Esophagus (tissue), 2 donors: ENCODE measurements at regions not wholly inside any gene's neighbourhood (a gene's known extent, or its start where the extent isn't known, plus 50 kb on each side); places are given as distances from the start of the nearest gene placed in this dataset.

Experiments used
- H3K27ac ChIP-seq, 2 donors: one replicate each; pipeline ENCODE4 v1.5.1; 2013; ENCODE audit warnings: low read depth in 2 of 2, mild to moderate bottlenecking in 2 of 2, inconsistent platforms in 1 of 2, low read length in 1 of 2, moderate library complexity in 1 of 2
- H3K27me3 ChIP-seq, 2 donors: one replicate each; pipeline ENCODE4 v1.6.1; 2013; ENCODE audit warnings: low read length in 2 of 2, control low read depth in 1 of 2, mild to moderate bottlenecking in 1 of 2; ENCODE audit not compliant: insufficient read depth in 2 of 2, control insufficient read depth in 1 of 2
- H3K36me3 ChIP-seq, 2 donors: one replicate each; pipeline ENCODE4 v1.6.1; 2013; ENCODE audit warnings: low read length in 1 of 2; ENCODE audit not compliant: control insufficient read depth in 2 of 2, insufficient read depth in 2 of 2
- H3K4me1 ChIP-seq, 2 donors: one replicate each; pipeline ENCODE4 v1.6.1; 2013; ENCODE audit warnings: low read length in 1 of 2; ENCODE audit not compliant: control insufficient read depth in 2 of 2, insufficient read depth in 2 of 2
- H3K4me3 ChIP-seq, 2 donors: one replicate each; pipeline ENCODE4 v1.5.1; 2013; ENCODE audit warnings: low read length in 2 of 2, mild to moderate bottlenecking in 2 of 2, low read depth in 1 of 2, moderate library complexity in 1 of 2
- H3K9me3 ChIP-seq, 2 donors: one replicate each; pipeline ENCODE4 v1.6.1; 2013; ENCODE audit warnings: mild to moderate bottlenecking in 2 of 2, low read depth in 1 of 2, low read length in 1 of 2, moderate library complexity in 1 of 2; ENCODE audit not compliant: control insufficient read depth in 2 of 2, insufficient read depth in 1 of 2
- WGBS, 2 donors: extraction: QIAGEN DNeasy Blood & Tissue Kit; methylation state at CpG; one replicate each; pipeline ENCODE4 v1.1.7; 2013; 5-methylcytosine and 5-hydroxymethylcytosine counted together
- donor health status: healthy with polysubstance abuse.
- donor health status: Bipolar disorder and iron deficiency.

GRCh38 chr2:2859164-2859563 is 518.5 kb downstream of the EIPR1 start:
- Histone ChIP-seq H3K9me3 (no peaks in the 10 kb centered on the region), H3K27ac (no peak overlapping the region), H3K27me3 (no peaks in the 10 kb centered on the region), H3K36me3 (no peaks in the 10 kb centered on the region), H3K4me1 (peaks cover 0 to 4% of the 10 kb centered on the region in 2 donors), H3K4me3 (no peak overlapping the region)
- 96% methylated on average over 15 of the region's 15 CpGs for WGBS, 2 donors

DNA sequence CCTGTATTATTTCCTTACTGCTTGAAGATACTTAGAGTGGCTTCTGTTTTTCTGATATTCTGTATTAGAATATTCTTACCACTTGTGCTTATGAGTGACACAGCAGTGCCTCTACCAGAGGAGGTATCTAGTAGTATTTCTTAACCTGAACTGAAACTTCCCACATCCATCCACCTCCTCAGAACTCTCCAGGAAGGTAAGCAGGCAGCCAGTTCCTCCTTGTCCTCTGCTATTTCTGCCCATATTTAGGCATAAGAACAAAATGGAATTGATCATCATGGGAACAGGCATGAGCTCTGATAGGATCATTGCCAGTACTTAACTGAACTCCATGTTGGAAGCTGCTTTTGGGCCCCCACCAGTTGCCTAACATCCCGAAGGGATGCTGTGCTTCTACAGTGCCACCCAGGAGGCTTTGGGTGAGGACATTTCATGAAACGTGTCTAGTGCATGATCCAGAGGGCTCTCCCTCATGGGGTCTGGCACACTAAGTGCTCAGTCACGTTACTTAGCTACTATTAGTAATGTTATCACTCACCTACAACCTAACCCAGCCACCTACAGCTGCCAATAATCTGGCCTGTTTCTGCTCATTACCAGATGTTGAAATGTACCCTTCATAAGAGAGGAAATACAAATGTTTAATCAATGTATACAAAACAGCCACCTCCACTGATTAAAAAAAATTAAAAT is 520.7 kb downstream of the EIPR1 start:
- H3K4me1 ChIP-seq, result peaks cover 0 to 4% of the 10 kb centered on the region in 2 donors
- no peaks in the 10 kb centered on the region for H3K27me3 ChIP-seq
- H3K4me3 ChIP-seq, result no peak overlapping the region
- H3K36me3 ChIP-seq, result no peaks in the 10 kb centered on the region
- 68 to 71% methylated on average over 3 of the region's 3 CpGs for WGBS, 2 donors
- no peak overlapping the region for H3K27ac ChIP-seq
- H3K9me3 ChIP-seq, result no peaks in the 10 kb centered on the region

GRCh38 chr2:2855297-2855696 is 522.3 kb downstream of the EIPR1 start:
- H3K36me3 ChIP-seq, result no peaks in the 10 kb centered on the region

GRCh38 chr2:2853346-2853745 is 522.3 kb upstream of the MYT1L start:
- Histone ChIP-seq H3K4me1 (no peaks in the 10 kb centered on the region), H3K9me3 (no peaks in the 10 kb centered on the region), H3K4me3 (no peak overlapping the region), H3K36me3 (no peaks in the 10 kb centered on the region), H3K27me3 (no peaks in the 10 kb centered on the region), H3K27ac (no peak overlapping the region)
- 57 to 66% methylated on average over 2 of the region's 2 CpGs for WGBS, 2 donors

More at GRCh38 chr2:2855297-2855696, 522.3 kb downstream of the EIPR1 start:
- no peak overlapping the region for H3K4me3 ChIP-seq
- H3K27ac ChIP-seq, result no peak overlapping the region
- no peaks in the 10 kb centered on the region for H3K27me3 ChIP-seq
- no peaks in the 10 kb centered on the region for H3K4me1 ChIP-seq
- WGBS, 2 donors, result 87 to 88% methylated on average over 5 of the region's 5 CpGs
- no peaks in the 10 kb centered on the region for H3K9me3 ChIP-seq

DNA sequence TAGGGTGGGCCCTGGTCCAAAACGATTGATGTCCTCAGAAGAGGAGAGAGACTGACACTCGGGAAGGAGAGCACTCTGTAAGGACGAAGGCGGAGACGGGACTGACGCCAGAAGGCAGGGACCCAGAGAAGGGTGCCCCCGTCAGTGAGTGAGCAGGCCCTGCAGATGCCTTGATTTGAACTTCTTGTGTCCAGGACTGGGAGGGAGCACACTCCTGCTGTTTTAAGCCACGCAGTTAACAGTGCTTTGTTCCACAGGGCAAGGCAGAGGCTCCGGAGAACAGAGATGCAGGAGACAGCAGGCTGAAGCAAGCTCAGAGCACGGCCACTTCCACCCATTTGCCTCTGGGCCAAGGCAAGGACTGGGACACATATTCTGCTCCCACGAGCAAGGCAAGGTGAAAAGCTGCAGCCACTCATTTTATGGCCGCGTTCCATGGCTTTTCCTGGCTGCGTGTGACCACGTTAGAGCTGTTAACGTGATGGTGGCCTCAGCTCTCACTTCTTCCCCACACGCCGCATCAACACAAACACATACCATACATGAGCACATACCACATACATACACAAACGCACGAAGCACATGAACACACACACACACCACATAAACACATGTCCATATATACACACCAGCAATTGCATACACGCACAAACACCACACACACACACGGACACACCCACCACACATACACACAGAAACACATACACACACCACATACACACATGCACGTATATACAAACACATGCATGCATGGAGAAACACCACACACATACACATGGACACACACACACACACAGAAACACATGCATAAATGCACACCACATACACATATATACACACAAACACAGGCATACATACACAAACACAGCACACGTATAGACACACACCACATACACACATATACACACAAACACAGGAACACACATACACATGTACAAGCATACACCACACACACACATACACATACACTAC is 521.0 kb upstream of the MYT1L start:
- no peak overlapping the region for H3K27ac ChIP-seq
- no peaks in the 10 kb centered on the region for H3K4me1 ChIP-seq
- 73 to 84% methylated on average over 24 of the region's 24 CpGs for WGBS, 2 donors
- H3K36me3 ChIP-seq, result no peaks in the 10 kb centered on the region
- no peaks in the 10 kb centered on the region for H3K27me3 ChIP-seq
- H3K4me3 ChIP-seq, result no peak overlapping the region
- H3K9me3 ChIP-seq, result no peaks in the 10 kb centered on the region

DNA sequence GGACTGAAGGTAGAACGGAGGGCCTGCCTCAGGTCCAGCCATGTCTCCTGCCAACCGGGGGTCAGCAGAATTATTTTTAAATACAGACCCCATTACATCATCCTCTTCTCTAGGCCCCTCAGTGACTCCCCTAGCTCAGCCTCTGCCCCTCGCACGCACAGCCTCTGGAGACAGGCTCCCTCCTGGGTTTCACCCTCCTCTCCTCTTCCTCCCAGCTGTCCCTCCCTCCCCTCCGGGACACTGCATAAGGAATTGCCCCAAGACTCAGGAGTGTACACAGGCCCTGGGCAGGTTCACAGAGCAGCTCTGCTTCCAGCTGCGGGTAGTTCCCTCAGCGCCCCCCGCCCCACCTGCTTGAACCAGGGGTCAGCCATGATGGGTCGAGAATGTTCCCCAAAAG is 520.2 kb upstream of the MYT1L start:
- H3K27ac ChIP-seq, result no peak overlapping the region
- 87 to 93% methylated on average over 9 of the region's 9 CpGs for WGBS, 2 donors

GRCh38 chr2:2850859-2851258 is 519.8 kb upstream of the MYT1L start:
- H3K9me3 ChIP-seq, result no peaks in the 10 kb centered on the region
- no peaks in the 10 kb centered on the region for H3K27me3 ChIP-seq
- H3K27ac ChIP-seq, result no peak overlapping the region
- no peak overlapping the region for H3K4me3 ChIP-seq
- WGBS, 2 donors, result 82 to 88% methylated on average over 7 of the region's 7 CpGs
- H3K36me3 ChIP-seq, result no peaks in the 10 kb centered on the region
- peaks cover 2 to 10% of the 10 kb centered on the region in 2 donors for H3K4me1 ChIP-seq

More for the DNA sequence above, 520.2 kb upstream of the MYT1L start:
- no peak overlapping the region for H3K4me3 ChIP-seq
- H3K9me3 ChIP-seq, result no peaks in the 10 kb centered on the region
- peaks cover 2 to 8% of the 10 kb centered on the region in 2 donors for H3K4me1 ChIP-seq
- no peaks in the 10 kb centered on the region for H3K27me3 ChIP-seq
- H3K36me3 ChIP-seq, result no peaks in the 10 kb centered on the region

- no peaks in the 10 kb centered on the region for H3K27me3 ChIP-seq
- no peak overlapping the region for H3K27ac ChIP-seq
- H3K4me3 ChIP-seq, result no peak overlapping the region
- no peaks in the 10 kb centered on the region for H3K36me3 ChIP-seq
- 95% methylated on average over 22 of the region's 22 CpGs for WGBS, 2 donors
- H3K9me3 ChIP-seq, result no peaks in the 10 kb centered on the region
- H3K4me1 ChIP-seq, result peaks cover 2 to 12% of the 10 kb centered on the region in 2 donors
Observed at GRCh38 chr2:2850218-2850755, 519.2 kb upstream of the MYT1L start.

DNA sequence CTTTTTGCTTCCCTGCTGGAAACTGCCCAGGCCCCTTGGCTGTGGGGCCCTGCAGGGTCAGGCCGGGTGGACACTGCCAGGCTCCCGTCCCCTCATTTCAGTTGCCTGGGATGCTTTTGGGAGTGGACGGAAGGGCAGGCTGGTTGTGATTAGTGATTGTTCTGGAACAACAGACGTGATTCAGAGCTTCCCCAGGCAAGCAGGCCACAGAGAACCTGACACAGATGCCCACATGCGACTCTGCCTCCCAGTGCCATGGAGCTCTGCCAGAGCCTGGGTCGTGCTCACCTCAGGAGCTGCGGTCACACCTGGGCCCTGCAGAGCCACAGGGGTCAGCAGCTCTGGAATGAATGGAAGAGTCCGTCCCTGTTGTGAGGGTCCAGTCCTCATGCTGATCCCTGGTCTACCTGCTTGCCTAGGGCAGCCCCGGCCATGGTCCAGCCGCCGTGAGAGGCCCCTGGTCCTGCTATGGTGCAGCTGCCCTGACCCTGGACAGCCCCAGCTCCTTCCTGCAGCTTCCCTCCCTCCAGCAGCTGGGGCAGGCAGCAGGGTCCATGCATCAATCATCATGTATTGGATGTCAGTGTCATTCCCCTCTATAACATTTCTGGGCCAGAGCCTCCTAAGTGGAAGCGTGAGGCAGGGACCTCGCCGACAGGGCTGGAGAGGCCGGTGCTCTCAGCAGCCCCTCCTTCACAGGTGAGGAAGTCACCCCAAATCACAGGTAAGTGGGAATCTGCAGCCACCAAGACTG is 518.6 kb upstream of the MYT1L start:
- H3K4me1 ChIP-seq, result peaks cover 2 to 13% of the 10 kb centered on the region in 2 donors
- WGBS, 2 donors, result 80 to 87% methylated on average over 15 of the region's 15 CpGs

More for the DNA sequence above, 518.6 kb upstream of the MYT1L start:
- no peak overlapping the region for H3K27ac ChIP-seq
- H3K36me3 ChIP-seq, result no peaks in the 10 kb centered on the region
- H3K4me3 ChIP-seq, result no peak overlapping the region
- H3K27me3 ChIP-seq, result no peaks in the 10 kb centered on the region
- no peaks in the 10 kb centered on the region for H3K9me3 ChIP-seq
